ENCODE measurements at regions not wholly inside any gene's neighbourhood (a gene's known extent, or its start where the extent isn't known, plus 50 kb on each side); places are given as distances from the start of the nearest gene placed in this dataset.

GRCh38 chr15:39312984-39313383, 267.9 kb upstream of the THBS1 start:
- Histone ChIP-seq H3K27me3 (ENCODE audit: insufficient read depth) (no peaks in the 10 kb centered on the region), H3K4me2 (no peak overlapping the region), H3K36me3 (replicated peaks in 1 of 2; ENCODE audit: control insufficient read depth in 1 of 2, insufficient read depth in 2 of 2, low read length in 1 of 2) (no peaks in the 10 kb centered on the region), H2AFZ (ENCODE audit: low read depth) (no peak overlapping the region), H3K9ac (no peak overlapping the region), H4K20me1 (ENCODE audit: insufficient read depth) (no peaks in the 10 kb centered on the region), H3K9me2 (no peaks in the 10 kb centered on the region), H3K9me3 (0 out of 2 replicates have a peak, but pooled peaks cover 3% of the 10 kb centered on the region), H3K4me1 (ENCODE audit: control insufficient read depth in 1 of 2, insufficient read depth in 2 of 2, low read depth in 1 of 2, low read length in 1 of 2) (peaks cover 0 to 4% of the 10 kb centered on the region in 2 experiments; a peak in 1 of 4 replicates), H3F3A (replicated peaks; ENCODE audit: insufficient read depth) (no peaks in the 10 kb centered on the region), H3K79me2 (ENCODE audit: insufficient read depth) (no peaks in the 10 kb centered on the region), H3K27ac (ENCODE audit: low read depth in 2 of 2, low read length in 1 of 2) (no peak overlapping the region), H3K4me3 (ENCODE audit: low read depth in 2 of 2, low read length in 1 of 2) (no peak overlapping the region)
- POLR2A ChIA-PET, result no interaction called here
- CTCF ChIA-PET, result no interaction called here
- DNase-seq, result no peak
- 88% methylated on average over 3 of the region's 3 CpGs for WGBS (ENCODE audit: low lambda C conversion rate)
- TF ChIP-seq TEAD4 (IDR thresholded peaks at IDR 0.05; ENCODE audit: borderline replicate concordance, insufficient read depth) (no peak), RAD21 (IDR thresholded peaks at IDR 0.05; ENCODE audit: low read length) (peak; percentile 37)

GRCh38 chr15:39313467-39313866, 267.4 kb upstream of the THBS1 start:
- Histone ChIP-seq H4K20me1 (ENCODE audit: insufficient read depth) (no peaks in the 10 kb centered on the region), H3K27me3 (ENCODE audit: insufficient read depth) (no peaks in the 10 kb centered on the region), H3K4me3 (ENCODE audit: low read depth in 2 of 2, low read length in 1 of 2) (no peak overlapping the region), H3K9me2 (no peaks in the 10 kb centered on the region), H3K79me2 (ENCODE audit: insufficient read depth) (no peaks in the 10 kb centered on the region), H3F3A (replicated peaks; ENCODE audit: insufficient read depth) (no peaks in the 10 kb centered on the region), H3K9me3 (no peaks in the 10 kb centered on the region), H3K9ac (no peak overlapping the region), H3K4me1 (ENCODE audit: control insufficient read depth in 1 of 2, insufficient read depth in 2 of 2, low read depth in 1 of 2, low read length in 1 of 2) (peaks cover 0 to 4% of the 10 kb centered on the region in 2 experiments; a peak in 1 of 4 replicates), H3K4me2 (no peak overlapping the region), H2AFZ (ENCODE audit: low read depth) (no peak overlapping the region), H3K36me3 (replicated peaks in 1 of 2; ENCODE audit: control insufficient read depth in 1 of 2, insufficient read depth in 2 of 2, low read length in 1 of 2) (no peaks in the 10 kb centered on the region), H3K27ac (ENCODE audit: low read depth in 2 of 2, low read length in 1 of 2) (no peak overlapping the region)
- ChIA-PET POLR2A (no interaction called here), CTCF (no interaction called here)
- 83% methylated on average over 1 of the region's 3 CpGs for WGBS (ENCODE audit: low lambda C conversion rate)
- no peak for DNase-seq
- TF ChIP-seq REST (IDR thresholded peaks at IDR 0.05; ENCODE audit: low read depth, low read length) (no peak), CHD2 (IDR thresholded peaks at IDR 0.05; ENCODE audit: low read length, partially characterized antibody) (no peak), SMC3 (IDR thresholded peaks at IDR 0.05; ENCODE audit: low read depth, low read length) (no peak), USF1 (IDR thresholded peaks at IDR 0.05; ENCODE audit: borderline replicate concordance, low read depth) (no peak), MEF2A (IDR thresholded peaks at IDR 0.05; ENCODE audit: borderline replicate concordance, low read depth) (no peak), CTCF (IDR thresholded peaks at IDR 0.05) (no peak), TAF1 (IDR thresholded peaks at IDR 0.05; ENCODE audit: borderline replicate concordance, low read depth, low read length) (no peak), FOXM1 (IDR thresholded peaks at IDR 0.05; ENCODE audit: low read depth) (no peak), EP300 (IDR thresholded peaks at IDR 0.05; ENCODE audit: borderline replicate concordance in 1 of 2, low read depth in 1 of 2, low read length in 1 of 2) (no peak), NRF1 (IDR thresholded peaks at IDR 0.05; ENCODE audit: low read depth, low read length) (no peak), FOSL2 (IDR thresholded peaks at IDR 0.05; ENCODE audit: borderline replicate concordance, low read depth) (no peak), GABPA (IDR thresholded peaks at IDR 0.05; ENCODE audit: low read depth) (no peak)

Data from SK-N-SH (cell line).